SH-SY5Y (cell line): ENCODE measurements at regions not wholly inside any gene's neighbourhood (a gene's known extent, or its start where the extent isn't known, plus 50 kb on each side); places are given as distances from the start of the nearest gene placed in this dataset.

Experiments
- GATA2 ChIP-seq: IDR thresholded peaks from 2 replicates; pipeline ENCODE4 v1.6.1; 2011; ENCODE audit warnings: mild to moderate bottlenecking, low read depth, low read length
- GATA3 ChIP-seq: IDR thresholded peaks from 2 replicates; pipeline ENCODE4 v1.6.1; 2011; ENCODE audit warnings: low read depth, mild to moderate bottlenecking, low read length, moderate library complexity

DNA sequence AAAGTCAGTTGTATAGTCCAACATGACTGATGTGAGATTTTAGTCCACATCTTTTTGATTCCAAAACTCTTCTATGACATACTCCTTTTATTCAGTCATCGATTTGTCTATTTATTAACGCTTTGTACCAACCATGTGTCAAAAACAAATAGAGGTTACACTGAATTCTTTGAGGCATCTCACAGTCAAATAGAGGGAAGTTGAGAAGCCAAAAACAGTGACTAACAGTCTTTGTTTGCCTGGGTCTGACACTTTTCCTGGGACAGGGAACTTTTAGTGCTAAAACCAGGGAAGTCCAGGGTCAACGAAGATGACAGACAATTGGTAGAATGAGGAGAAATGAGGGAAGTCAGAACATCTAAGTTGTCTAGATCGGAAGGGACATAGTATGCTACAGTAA lies 169.9 kb upstream of the HS3ST1 start:
- TF ChIP-seq GATA2 = no peak
- TF ChIP-seq GATA3 = no peak
